GM18909 (cell line): ENCODE measurements at regions not wholly inside any gene's neighbourhood (a gene's known extent, or its start where the extent isn't known, plus 50 kb on each side); places are given as distances from the start of the nearest gene placed in this dataset.
"Not testable (repeated sequence)": the region's sequence is repeated elsewhere in the genome, so short reads cannot be mapped to it uniquely, and the experiment has no call there.

Source experiments
- ATAC-seq: cut with Tn5 transposase; IDR thresholded peaks from one replicate; pipeline ENCODE4 v1.9.1; 2021; ENCODE audit warnings: mild to moderate bottlenecking; ENCODE audit not compliant: unreplicated experiment, poor library complexity

GRCh38 chr10:52581636-52582035 is 190.9 kb downstream of the MBL2 start:
- not testable (repeated sequence) for ATAC-seq

DNA sequence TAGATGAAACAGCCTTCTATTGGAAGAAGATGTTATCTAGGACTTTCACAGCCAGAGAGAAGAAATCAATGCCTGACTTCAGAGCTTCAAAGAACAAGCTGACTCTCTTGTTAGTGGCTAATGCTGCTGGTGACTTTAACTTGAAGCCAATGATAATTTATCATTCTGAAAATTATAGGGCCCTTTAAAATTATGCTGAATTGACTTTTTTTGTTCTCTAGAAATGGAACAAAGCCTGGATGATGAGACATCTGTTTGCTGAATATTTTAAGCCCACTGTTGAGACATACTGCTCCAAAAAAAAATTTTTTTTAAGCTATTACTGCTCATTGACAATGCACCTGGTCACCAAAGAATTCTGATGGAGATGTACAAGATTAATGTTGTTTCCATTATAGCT is 189.2 kb downstream of the MBL2 start:
- ATAC-seq: no peak

GRCh38 chr10:52586710-52587109 is 185.9 kb downstream of the MBL2 start:
- no peak for ATAC-seq

- ATAC-seq: no peak
These were observed 175.3 kb downstream of the MBL2 start for GRCh38 chr10:52597189-52597863.

DNA sequence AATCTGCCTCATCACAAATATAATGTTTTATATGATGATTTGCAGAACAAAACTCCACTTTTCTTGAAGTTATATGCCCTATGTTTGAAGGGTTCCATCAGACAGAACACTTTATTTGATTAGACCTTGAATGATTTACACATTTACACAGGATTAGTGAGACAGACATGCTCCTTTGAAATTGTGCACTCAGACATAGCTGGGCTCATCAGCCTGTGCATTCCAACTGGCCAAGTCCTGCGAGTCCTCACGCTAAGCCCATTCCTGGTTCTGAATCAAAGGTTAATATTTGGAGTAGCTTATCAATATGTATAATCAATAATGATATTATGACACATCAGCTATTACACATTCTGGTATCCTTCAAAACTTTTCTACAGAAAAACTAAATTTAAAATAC is 173.6 kb downstream of the MBL2 start:
- ATAC-seq: no peak

- ATAC-seq: no peak
These were observed 172.9 kb downstream of the MBL2 start for GRCh38 chr10:52599551-52600200.

DNA sequence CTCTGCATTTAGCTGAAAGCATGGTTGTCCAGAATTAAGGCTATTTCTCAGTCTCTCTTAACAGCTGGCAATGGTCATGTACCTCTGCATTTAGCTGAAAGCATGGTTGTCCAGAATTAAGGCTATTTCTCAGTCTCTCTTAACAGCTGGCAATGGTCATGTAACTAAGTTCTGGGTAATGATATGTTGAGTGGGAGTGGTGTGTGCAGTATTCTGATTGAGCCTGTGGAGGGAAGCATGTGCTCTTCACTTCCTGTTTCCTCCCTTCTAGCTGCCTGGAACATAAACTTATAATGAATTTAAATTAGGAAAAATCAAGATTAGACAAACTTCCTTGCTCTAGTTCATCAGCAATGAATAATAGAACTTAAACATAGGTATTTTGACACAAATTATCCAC is 168.5 kb downstream of the MBL2 start:
- ATAC-seq: not testable (repeated sequence)

- ATAC-seq: no peak
These were observed 163.5 kb downstream of the MBL2 start for GRCh38 chr10:52609071-52609470.

DNA sequence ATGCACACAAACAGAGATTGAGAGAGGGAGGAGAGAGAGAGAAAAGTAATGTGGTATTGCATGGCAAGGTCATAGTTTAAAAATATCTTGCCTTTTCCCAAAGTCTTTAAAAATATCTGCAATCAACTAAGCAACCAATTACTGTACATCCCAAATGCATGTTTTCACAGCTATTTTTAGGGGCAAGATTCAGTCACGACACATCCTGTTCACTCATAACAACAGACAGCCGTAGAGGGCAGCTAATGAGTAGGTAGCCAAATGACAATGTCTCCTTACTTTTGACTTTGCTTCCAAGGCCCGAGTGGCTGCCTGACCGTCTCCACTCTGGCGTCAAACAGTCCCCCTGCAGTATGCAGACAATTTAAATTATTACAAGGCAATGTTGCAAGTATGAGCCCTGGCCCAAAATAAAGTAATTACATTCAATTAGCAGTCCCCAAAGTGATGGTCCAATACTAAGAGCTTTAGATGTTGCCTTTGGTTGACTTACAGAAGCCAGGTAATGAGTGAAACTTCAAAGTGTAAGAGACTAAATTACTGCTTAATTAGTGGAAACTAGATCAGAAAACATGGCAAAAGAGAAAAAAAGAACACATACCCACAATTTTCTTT is 162.9 kb downstream of the MBL2 start:
- ATAC-seq: no peak

DNA sequence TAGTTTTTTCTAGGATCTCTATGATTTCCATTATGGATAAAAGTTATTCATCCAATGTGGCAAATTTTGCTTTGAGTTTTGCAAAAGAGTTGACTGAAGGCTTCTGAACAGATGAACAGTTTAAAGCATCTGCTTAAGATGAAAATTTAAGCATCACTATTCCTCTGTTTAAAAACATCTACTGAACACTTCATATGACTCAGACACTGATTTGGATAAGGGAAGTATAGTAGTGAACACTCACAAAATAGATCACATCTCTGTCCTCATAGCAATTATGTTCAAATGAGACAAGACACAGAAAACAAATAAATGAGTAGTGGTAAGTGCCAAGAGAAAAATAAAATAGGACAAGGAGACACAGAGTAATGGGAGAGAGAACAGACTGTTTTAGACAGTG is 157.3 kb downstream of the MBL2 start:
- no peak for ATAC-seq

GRCh38 chr10:52615756-52616394 is 156.7 kb downstream of the MBL2 start:
- no peak for ATAC-seq

- ATAC-seq: no peak
These were observed 156.2 kb downstream of the MBL2 start for GRCh38 chr10:52616395-52616764.

GRCh38 chr10:52617346-52617745 is 155.2 kb downstream of the MBL2 start:
- ATAC-seq: no peak

GRCh38 chr10:52619052-52619451 is 153.5 kb downstream of the MBL2 start:
- no peak for ATAC-seq

- ATAC-seq: no peak
These were observed 150.9 kb downstream of the MBL2 start for GRCh38 chr10:52621635-52622079.

- no peak for ATAC-seq
These were observed 148.8 kb downstream of the MBL2 start for GRCh38 chr10:52623761-52624160.

DNA sequence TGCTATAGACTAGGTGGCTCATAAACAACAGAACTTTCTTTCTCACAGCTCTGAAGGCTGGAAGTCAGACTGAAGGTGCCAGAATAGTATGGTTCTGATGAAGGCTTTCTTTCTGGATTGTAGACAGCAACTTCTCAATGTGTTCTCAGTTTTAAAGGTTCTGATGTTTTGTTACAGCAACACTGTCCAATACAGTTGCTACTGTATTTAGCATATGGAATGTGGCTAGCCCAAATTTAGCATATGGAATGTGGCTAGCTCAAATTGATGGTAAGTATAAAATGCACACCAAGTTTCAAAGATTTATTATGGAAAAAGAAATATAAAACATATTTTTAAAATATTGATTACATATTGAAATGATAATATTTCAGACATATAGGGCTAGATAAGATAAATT is 145.3 kb downstream of the MBL2 start:
- no peak for ATAC-seq

GRCh38 chr10:52631146-52631545 is 141.4 kb downstream of the MBL2 start:
- no peak for ATAC-seq

- ATAC-seq: no peak
These were observed 140.9 kb downstream of the MBL2 start for GRCh38 chr10:52631648-52632047.

DNA sequence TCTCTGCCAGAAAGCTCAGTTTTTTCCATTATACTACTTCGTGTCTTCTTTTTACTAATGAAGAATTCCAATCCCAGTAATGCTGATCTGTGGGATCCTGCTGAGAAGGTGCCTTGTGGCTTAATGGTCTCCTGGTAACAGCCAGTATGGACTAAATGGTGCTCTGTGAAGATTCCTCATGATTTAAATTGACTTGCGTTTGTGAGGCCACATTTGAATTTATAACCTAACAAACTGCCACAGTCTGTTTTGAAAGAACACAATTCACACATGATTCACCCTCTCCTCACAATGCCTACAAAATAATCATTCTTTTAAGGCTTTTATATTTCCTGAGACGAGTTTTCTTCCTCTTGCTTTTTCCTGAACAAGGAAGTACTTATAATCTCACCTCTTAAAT is 140.0 kb downstream of the MBL2 start:
- ATAC-seq: no peak

- ATAC-seq: no peak
These were observed 139.3 kb downstream of the MBL2 start for GRCh38 chr10:52633266-52633665.
